Dendritic cell treated with granulocyte-macrophage colony-stimulating factor and Interleukin-4, amounts not matched to agents 40 ng/mL and 50 ng/mL, for 4 days (primary cell): ENCODE measurements at regions not wholly inside any gene's neighbourhood (a gene's known extent, or its start where the extent isn't known, plus 50 kb on each side); places are given as distances from the start of the nearest gene placed in this dataset.
"Not testable (repeated sequence)": the region's sequence is repeated elsewhere in the genome, so short reads cannot be mapped to it uniquely, and the experiment has no call there.

Source experiments
- H3K27ac Mint-ChIP-seq: one replicate; pipeline ENCODE4 v1.8.0; 2022; ENCODE audit warnings: mild to moderate bottlenecking, mixed read lengths
- H3K27me3 Mint-ChIP-seq: one replicate; pipeline ENCODE4 v1.8.0; 2022; ENCODE audit warnings: mild to moderate bottlenecking, mixed read lengths
- H3K36me3 Mint-ChIP-seq: one replicate; pipeline ENCODE4 v1.8.0; 2022; ENCODE audit warnings: low read depth, mixed read lengths
- H3K4me1 Mint-ChIP-seq: one replicate; pipeline ENCODE4 v1.8.0; 2022; ENCODE audit warnings: low read depth, mixed read lengths
- H3K4me3 Mint-ChIP-seq: one replicate; pipeline ENCODE4 v1.8.0; 2022; ENCODE audit warnings: mild to moderate bottlenecking, moderate library complexity, mixed read lengths
- H3K9me3 Mint-ChIP-seq: one replicate; pipeline ENCODE4 v1.8.0; 2022; ENCODE audit warnings: mixed read lengths
- intact Hi-C: fragments of 100-400 bp; cut with micrococcal nuclease; formaldehyde crosslinking; loops from one replicate; pipeline ENCODE4 v1.15.0; 2022

GRCh38 chr20:47908361-47909035 is 123.2 kb upstream of the SULF2 start:
- peaks cover 32% of the 10 kb centered on the region for H3K27me3 Mint-ChIP-seq
- H3K4me1 Mint-ChIP-seq, H3K27ac Mint-ChIP-seq, intact Hi-C loops, H3K36me3 Mint-ChIP-seq, H3K4me3 Mint-ChIP-seq, H3K9me3 Mint-ChIP-seq: not testable (repeated sequence)

DNA sequence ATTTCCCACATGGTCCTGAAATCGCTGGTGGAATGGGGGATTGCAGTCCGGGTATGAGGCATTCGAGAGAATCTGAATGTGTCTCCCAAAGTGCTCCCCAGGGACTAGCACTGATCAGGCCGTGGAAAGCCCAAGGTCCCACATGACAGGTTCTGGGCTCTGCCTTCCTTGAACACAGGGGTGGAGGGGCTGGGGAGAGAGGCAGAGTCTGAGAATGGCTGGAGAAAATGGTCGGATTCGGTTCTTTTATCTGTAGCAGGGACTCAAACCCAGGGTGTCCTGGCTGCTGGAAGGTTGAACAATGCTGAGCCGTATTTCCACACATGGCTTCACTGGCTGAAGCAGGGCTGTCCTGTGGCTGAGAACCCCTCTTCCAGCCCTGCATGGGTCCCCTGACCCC is 122.7 kb upstream of the SULF2 start:
- H3K9me3 Mint-ChIP-seq, H3K4me3 Mint-ChIP-seq, H3K36me3 Mint-ChIP-seq, H3K27ac Mint-ChIP-seq, intact Hi-C loops, H3K4me1 Mint-ChIP-seq: not testable (repeated sequence)
- peaks cover 30% of the 10 kb centered on the region for H3K27me3 Mint-ChIP-seq

DNA sequence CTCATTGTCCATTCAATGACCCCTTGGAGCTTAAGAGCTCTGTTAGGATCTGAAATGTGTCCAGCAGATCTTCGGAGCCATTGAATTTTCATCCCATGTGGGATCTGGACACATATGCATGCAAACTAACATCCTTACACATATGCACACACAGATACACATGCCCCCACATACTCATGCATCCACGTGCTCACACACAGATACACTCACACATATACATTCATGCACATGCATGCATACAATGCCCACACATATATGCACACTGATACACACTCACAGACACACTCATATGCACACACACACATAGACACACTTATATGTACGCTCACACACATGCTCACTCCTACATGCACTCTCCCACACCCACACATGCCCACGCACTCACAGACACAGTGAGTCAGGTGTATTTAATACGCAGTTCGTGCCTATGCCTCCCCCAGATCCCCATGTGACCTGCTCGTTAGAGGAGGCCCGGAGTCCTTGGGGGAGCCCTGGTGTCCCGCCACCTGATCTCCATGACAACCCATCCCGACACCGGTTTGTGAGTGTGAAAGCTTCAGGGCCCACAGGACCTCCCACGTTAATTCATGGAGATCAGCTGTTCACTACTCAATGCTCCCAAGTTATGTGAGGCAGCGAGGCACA is 121.9 kb upstream of the SULF2 start:
- intact Hi-C loops: no loop called here
- H3K4me1 Mint-ChIP-seq: no peaks in the 10 kb centered on the region

DNA sequence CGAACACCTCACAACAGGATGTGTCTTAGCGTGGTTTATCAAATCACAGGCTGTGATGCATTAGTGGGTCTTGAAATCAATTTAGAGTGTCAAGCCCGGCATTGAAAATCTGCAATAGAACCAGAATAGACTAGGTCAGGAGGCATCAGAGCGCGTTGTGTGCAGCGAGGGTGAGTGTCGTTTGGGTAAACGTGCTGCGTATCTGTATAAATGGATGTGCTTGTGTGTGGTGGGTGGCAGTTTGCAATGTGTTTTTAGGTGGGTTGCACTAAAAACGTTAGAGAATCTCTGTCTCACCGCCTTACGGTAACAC is 121.0 kb upstream of the SULF2 start:
- Mint-ChIP-seq H3K36me3 (no peaks in the 10 kb centered on the region), H3K9me3 (no peaks in the 10 kb centered on the region), H3K27ac (no peak overlapping the region), H3K27me3 (peaks cover 27% of the 10 kb centered on the region), H3K4me3 (no peak overlapping the region), H3K4me1 (no peaks in the 10 kb centered on the region)
- intact Hi-C loops: no loop called here

More for the DNA sequence above, 121.9 kb upstream of the SULF2 start:
- no peaks in the 10 kb centered on the region for H3K36me3 Mint-ChIP-seq
- H3K9me3 Mint-ChIP-seq: no peaks in the 10 kb centered on the region
- H3K4me3 Mint-ChIP-seq: no peak overlapping the region
- H3K27ac Mint-ChIP-seq: no peak overlapping the region
- H3K27me3 Mint-ChIP-seq: peaks cover 27% of the 10 kb centered on the region

GRCh38 chr20:47905628-47906347 is 120.5 kb upstream of the SULF2 start:
- no peaks in the 10 kb centered on the region for H3K36me3 Mint-ChIP-seq
- no peak overlapping the region for H3K4me3 Mint-ChIP-seq
- peaks cover 27% of the 10 kb centered on the region for H3K27me3 Mint-ChIP-seq
- H3K4me1 Mint-ChIP-seq: no peaks in the 10 kb centered on the region
- intact Hi-C loops: no loop called here
- H3K27ac Mint-ChIP-seq: no peak overlapping the region
- no peaks in the 10 kb centered on the region for H3K9me3 Mint-ChIP-seq

DNA sequence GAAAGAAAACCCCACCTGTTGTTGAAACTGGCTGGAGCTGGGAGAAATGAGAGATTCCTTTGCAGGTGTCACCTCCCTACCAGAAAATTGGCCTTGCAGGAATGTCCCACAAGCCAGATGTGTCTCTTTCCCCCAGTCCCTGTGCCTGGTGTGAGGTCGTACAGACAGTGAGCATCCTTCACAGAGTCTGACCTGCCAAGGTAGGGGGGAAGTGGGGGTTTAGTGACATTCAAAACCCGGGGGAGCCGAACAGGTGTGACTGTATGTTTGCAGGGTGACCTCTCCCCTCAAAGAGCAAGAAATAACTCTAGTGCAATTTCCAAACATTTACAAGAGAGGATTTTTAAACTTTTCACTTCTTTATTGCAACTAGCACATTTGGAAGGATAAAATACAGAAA is 117.7 kb upstream of the SULF2 start:
- H3K27ac Mint-ChIP-seq, H3K4me3 Mint-ChIP-seq, intact Hi-C loops, H3K9me3 Mint-ChIP-seq, H3K36me3 Mint-ChIP-seq, H3K4me1 Mint-ChIP-seq: not testable (repeated sequence)
- peaks cover 18% of the 10 kb centered on the region for H3K27me3 Mint-ChIP-seq

DNA sequence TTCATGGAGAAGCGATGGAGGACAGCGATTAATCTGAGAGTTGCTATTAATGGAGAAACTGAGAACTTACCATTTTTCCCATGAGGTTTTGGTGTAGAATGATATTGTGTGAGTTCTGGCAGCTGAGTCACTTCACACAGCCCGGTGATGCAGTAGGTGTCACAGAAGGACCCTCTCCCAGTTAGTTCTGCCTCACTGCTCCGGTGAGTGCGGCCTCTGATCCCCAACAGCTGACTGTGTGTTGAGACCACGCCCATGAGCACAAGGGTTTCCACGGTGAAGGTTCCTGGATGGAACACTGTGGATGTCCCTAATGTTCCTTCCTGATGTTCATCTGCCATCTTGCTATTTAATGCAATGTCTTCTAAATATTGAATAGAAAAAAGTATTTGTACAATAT is 114.0 kb upstream of the SULF2 start:
- H3K4me1 Mint-ChIP-seq, H3K27me3 Mint-ChIP-seq, H3K27ac Mint-ChIP-seq, H3K9me3 Mint-ChIP-seq, H3K4me3 Mint-ChIP-seq, H3K36me3 Mint-ChIP-seq: not testable (repeated sequence)
- intact Hi-C loops: loop anchor here (10.0 kb wide), 1 partner anchor 55 kb away; no protein-coding TSS in a partner anchor

DNA sequence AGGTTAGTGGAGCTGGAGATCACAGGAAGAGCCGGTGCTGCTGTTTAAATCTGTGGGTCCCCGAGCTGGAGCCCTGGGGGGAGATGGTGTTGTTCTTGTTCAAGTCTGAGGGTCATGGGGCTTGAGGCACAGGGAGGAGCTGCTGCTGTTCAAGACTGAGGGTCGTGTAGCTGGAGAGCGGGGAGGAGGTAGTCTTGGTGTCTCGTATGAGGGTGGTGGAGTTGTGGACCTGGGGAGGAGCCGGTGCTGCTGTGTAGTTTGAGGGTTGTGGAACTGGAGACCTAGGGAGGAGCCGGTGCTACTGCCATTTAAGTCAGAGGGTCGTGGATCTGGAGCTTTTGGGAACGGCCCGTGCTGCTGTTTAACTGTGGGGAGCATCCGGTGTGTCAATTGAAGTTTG is 112.2 kb upstream of the SULF2 start:
- intact Hi-C loops: loop anchor here (10.0 kb wide), 1 partner anchor 53 kb away; no protein-coding TSS in a partner anchor
- Mint-ChIP-seq H3K4me1 (no peaks in the 10 kb centered on the region), H3K27me3 (peaks cover 9% of the 10 kb centered on the region), H3K27ac (no peak overlapping the region), H3K9me3 (no peaks in the 10 kb centered on the region), H3K4me3 (no peak overlapping the region), H3K36me3 (no peaks in the 10 kb centered on the region)

DNA sequence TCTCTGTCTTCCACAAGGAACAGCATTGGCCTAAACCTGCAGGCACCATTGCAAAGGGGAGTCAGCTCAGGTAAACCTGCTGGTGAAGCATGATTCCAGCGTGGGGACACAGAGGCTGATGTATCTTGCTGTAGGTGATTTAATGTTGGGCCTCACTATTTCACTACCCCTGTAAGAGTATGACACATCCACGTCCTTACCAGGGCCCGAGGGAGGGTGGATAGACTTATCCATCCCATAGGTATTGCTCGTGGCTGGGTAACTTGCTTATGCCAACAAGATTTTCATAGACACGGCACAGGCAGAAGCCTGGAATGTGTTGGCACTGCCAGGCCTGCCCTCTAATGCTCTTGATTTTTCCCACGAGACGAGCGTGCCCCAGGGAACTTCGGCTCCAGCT is 107.4 kb upstream of the SULF2 start:
- H3K9me3 Mint-ChIP-seq, H3K36me3 Mint-ChIP-seq, H3K4me1 Mint-ChIP-seq, H3K27ac Mint-ChIP-seq, H3K4me3 Mint-ChIP-seq, H3K27me3 Mint-ChIP-seq: not testable (repeated sequence)
- intact Hi-C loops: loop anchor here (10.0 kb wide), 1 partner anchor 48 kb away; no protein-coding TSS in a partner anchor

GRCh38 chr20:47890708-47891107 is 105.4 kb upstream of the SULF2 start:
- H3K4me1 Mint-ChIP-seq, H3K27ac Mint-ChIP-seq, H3K36me3 Mint-ChIP-seq, H3K9me3 Mint-ChIP-seq, H3K4me3 Mint-ChIP-seq, H3K27me3 Mint-ChIP-seq: not testable (repeated sequence)
- intact Hi-C loops: loop anchor here (10.0 kb wide), 1 partner anchor 46 kb away; no protein-coding TSS in a partner anchor

DNA sequence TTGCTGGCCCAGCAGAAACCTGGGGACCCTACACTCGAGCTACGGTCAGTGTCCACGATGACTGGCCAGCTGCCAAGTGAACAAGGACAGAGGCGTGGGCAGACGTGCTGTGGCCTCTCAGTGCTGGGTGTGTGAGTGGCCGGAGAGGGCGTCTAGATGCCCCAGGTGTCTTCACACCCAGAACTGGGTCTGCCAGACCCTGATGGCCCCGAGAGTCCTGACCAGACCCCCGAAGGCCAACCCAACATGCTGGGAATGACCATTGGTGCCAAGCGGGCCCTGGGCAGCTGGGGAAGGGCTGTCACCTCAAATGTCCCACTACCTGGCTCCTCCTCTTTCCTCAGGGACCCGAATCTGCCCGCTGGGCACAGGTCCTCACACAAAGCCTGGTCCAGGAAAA is 104.5 kb upstream of the SULF2 start:
- not testable (repeated sequence) for H3K9me3 Mint-ChIP-seq, H3K4me1 Mint-ChIP-seq, H3K4me3 Mint-ChIP-seq, H3K36me3 Mint-ChIP-seq, H3K27me3 Mint-ChIP-seq, H3K27ac Mint-ChIP-seq
- intact Hi-C loops: loop anchor here (10.0 kb wide), 1 partner anchor 45 kb away; no protein-coding TSS in a partner anchor

DNA sequence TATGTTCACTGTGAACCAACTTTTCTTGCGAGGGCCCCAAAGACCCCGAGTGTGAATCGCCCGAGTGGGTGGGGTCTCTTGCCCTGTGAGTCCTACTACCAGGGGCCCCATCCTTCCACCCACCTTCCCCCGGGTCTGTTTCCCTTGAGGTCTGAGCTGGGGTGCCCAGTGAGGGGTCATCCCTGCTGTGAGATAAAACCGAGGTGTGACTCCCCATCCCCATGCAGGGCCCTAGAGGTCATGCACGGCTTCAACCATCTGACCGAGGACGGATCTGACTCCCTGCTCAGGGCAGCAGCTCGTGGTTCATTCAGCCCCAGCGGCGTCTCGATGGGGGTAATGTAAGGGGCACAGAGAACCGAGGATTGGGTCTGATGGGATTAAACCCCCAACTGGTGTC is 103.1 kb upstream of the SULF2 start:
- intact Hi-C loops: no loop called here
- H3K27ac Mint-ChIP-seq: no peak overlapping the region
- no peaks in the 10 kb centered on the region for H3K9me3 Mint-ChIP-seq
- H3K4me1 Mint-ChIP-seq: no peaks in the 10 kb centered on the region
- H3K4me3 Mint-ChIP-seq: no peak overlapping the region
- no peaks in the 10 kb centered on the region for H3K36me3 Mint-ChIP-seq
- H3K27me3 Mint-ChIP-seq: no peaks in the 10 kb centered on the region

- Mint-ChIP-seq H3K4me3 (no peak overlapping the region), H3K4me1 (no peaks in the 10 kb centered on the region)
Measured at GRCh38 chr20:47887477-47888080, 102.3 kb upstream of the SULF2 start.

DNA sequence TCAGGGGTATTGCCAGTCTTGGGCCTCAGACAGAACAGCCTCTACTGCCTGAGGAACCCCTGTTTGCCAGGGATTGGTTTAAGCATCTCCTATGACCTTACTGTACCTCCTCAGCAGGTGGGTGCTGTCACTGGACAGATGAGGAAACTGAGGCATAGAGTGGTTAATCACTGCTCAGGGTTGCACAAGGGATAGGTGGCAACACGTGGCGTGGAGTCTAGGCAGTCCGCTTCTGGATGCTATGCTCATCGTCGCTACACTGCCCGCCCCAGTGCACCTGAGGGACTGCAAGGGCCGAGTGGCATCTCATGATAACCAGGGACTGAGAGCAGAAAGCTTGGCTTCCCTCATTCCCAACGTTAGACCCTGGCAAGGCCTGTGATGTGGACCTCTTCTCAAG is 101.8 kb upstream of the SULF2 start:
- intact Hi-C loops: no loop called here
- no peaks in the 10 kb centered on the region for H3K4me1 Mint-ChIP-seq
- no peak overlapping the region for H3K27ac Mint-ChIP-seq
- H3K36me3 Mint-ChIP-seq: no peaks in the 10 kb centered on the region
- H3K9me3 Mint-ChIP-seq: no peaks in the 10 kb centered on the region
- H3K4me3 Mint-ChIP-seq: no peak overlapping the region
- H3K27me3 Mint-ChIP-seq: peaks cover 2% of the 10 kb centered on the region

More at GRCh38 chr20:47887477-47888080, 102.3 kb upstream of the SULF2 start:
- no peaks in the 10 kb centered on the region for H3K9me3 Mint-ChIP-seq
- intact Hi-C loops: no loop called here
- H3K27me3 Mint-ChIP-seq: peaks cover 2% of the 10 kb centered on the region
- H3K36me3 Mint-ChIP-seq: no peaks in the 10 kb centered on the region
- no peak overlapping the region for H3K27ac Mint-ChIP-seq
